HL-60 (cell line): ENCODE measurements at regions not wholly inside any gene's neighbourhood (a gene's known extent, or its start where the extent isn't known, plus 50 kb on each side); places are given as distances from the start of the nearest gene placed in this dataset.

Experiments
- DNase-seq, 2 experiments: peaks; one replicate each; pipeline ENCODE4 v3.0.0-alpha.2; 2010 to 2020; ENCODE audit warnings: low read depth in 1 of 2, low spot score in 1 of 2
- H3K27ac ChIP-seq: fragments of 250-450 bp; sonication (Bioruptor Pico); replicated peaks from 2 replicates; pipeline ENCODE4 v1.5.1; 2020; ENCODE audit warnings: mild to moderate bottlenecking, moderate library complexity
- H3K27me3 ChIP-seq: fragments of 250-450 bp; sonication (Bioruptor Pico); 2 replicates; pipeline ENCODE4 v1.5.1; 2021; ENCODE audit warnings: mild to moderate bottlenecking, moderate library complexity; ENCODE audit not compliant: insufficient read depth, poor library complexity, severe bottlenecking
- H3K4me3 ChIP-seq: replicated peaks from 2 replicates; pipeline ENCODE4 v1.5.1; 2011; ENCODE audit warnings: mild to moderate bottlenecking, control low read depth, low read length; ENCODE audit not compliant: insufficient read depth
- CTCF ChIP-seq: IDR thresholded peaks from one replicate; pipeline ENCODE4 v1.5.1; 2011; ENCODE audit warnings: low read length, control low read depth, inconsistent platforms; ENCODE audit not compliant: insufficient read depth
- GABPA ChIP-seq: IDR thresholded peaks from 2 replicates; pipeline ENCODE4 v1.6.1; 2012; ENCODE audit warnings: low read depth
- POLR2AphosphoS5 ChIP-seq: IDR thresholded peaks from 2 replicates; pipeline ENCODE4 v1.6.1; 2012; ENCODE audit warnings: low read depth
- REST ChIP-seq: IDR thresholded peaks from 2 replicates; pipeline ENCODE4 v1.6.1; 2012; ENCODE audit warnings: low read depth; ENCODE audit not compliant: insufficient replicate concordance
- SPI1 ChIP-seq: IDR thresholded peaks from 2 replicates; pipeline ENCODE4 v1.6.1; 2012; ENCODE audit warnings: low read depth, mild to moderate bottlenecking, borderline replicate concordance

GRCh38 chr9:715743-716400 lies 125.6 kb upstream of the DMRT1 start:
- H3K27ac ChIP-seq, result no peak overlapping the region
- no peak for TF ChIP-seq SPI1
- no peak for TF ChIP-seq POLR2AphosphoS5
- no peak for TF ChIP-seq GABPA
- TF ChIP-seq CTCF, result no peak
- no peak for TF ChIP-seq REST
- no peaks in the 10 kb centered on the region for H3K27me3 ChIP-seq
- no peak for DNase-seq
- no peak overlapping the region for H3K4me3 ChIP-seq

- Histone ChIP-seq H3K4me3 (no peak overlapping the region), H3K27me3 (no peaks in the 10 kb centered on the region), H3K27ac (no peak overlapping the region)
- TF ChIP-seq POLR2AphosphoS5 (no peak), SPI1 (no peak), GABPA (no peak), CTCF (no peak), REST (no peak)
- no peak for DNase-seq
Measured at GRCh38 chr9:717722-718121, 123.8 kb upstream of the DMRT1 start.

- Histone ChIP-seq H3K27me3 (no peaks in the 10 kb centered on the region), H3K4me3 (no peak overlapping the region), H3K27ac (no peak overlapping the region)
- DNase-seq, result no peak
- TF ChIP-seq POLR2AphosphoS5 (no peak), GABPA (no peak), REST (no peak), CTCF (no peak), SPI1 (no peak)
Measured at GRCh38 chr9:720239-720881, 121.1 kb upstream of the DMRT1 start.
